HG03175 (cell line): ENCODE measurements at regions not wholly inside any gene's neighbourhood (a gene's known extent, or its start where the extent isn't known, plus 50 kb on each side); places are given as distances from the start of the nearest gene placed in this dataset.
A peak's percentile ranks its signal among the peaks of the same experiment; 100 is the strongest.

Experiments used
- ATAC-seq: cut with Tn5 transposase; IDR thresholded peaks from one replicate; pipeline ENCODE4 v1.9.1; 2021; ENCODE audit warnings: mild to moderate bottlenecking, moderate library complexity; ENCODE audit not compliant: unreplicated experiment

DNA sequence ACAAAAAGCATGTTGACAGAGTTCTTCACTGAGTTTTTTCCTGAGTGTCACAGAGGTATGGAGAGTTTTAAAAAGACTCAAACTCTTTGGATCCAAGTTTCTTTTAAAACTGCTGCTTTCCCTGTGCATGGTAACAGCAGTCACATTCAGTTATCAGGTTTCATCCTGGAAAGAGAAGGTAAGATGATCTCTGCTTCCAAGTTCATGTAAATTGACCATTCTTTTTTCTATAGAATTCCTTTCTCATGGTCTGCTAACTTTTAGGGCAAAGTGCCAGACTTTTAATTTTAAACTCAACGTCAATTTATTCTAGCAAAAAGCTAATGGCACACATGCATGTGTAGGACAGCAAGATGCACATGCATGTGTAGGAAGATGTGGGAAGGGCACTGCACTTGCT lies 52.5 kb upstream of the PRLR start:
- ATAC-seq, result no peak

DNA sequence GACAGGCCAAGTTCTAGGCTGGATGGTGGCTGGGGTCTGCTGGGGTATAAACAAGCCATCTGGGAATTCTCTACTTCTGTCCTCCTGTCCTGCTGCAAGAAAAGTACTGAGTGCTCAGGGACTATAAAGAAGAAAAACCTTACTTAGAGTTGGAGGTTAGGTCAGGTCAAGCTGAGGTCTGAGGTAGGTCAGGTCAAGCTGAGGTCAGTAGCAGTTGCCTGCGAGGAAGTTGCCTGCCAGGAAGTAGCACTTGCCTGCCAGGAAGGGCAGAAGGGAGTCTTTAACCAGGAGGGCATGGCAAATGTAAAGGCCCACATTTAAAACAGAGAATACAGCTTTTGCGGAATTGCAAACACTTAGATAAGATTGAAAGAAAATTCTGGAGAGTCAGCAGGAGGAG lies 51.3 kb upstream of the PRLR start:
- peak; percentile 85 for ATAC-seq
